ENCODE measurements at regions not wholly inside any gene's neighbourhood (a gene's known extent, or its start where the extent isn't known, plus 50 kb on each side); places are given as distances from the start of the nearest gene placed in this dataset.

DNA sequence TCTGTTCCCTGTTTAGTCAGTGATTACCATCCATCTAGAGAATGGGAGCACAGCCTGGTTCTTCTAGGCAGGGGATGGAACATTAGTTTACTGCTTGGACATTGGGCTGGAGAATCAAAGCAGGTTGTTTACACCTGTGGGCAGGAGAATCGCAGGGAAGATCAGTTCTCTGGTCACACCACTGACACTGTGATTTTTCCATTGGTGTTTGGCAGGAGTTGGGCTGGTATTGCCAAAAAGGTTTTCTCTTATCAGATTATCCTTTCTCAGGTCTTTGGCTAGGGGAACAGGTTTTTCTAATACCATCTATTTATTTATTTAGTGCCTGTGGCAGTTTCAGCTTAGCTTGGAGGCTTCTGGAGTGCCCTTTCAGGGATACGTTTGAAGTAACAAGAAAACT lies 219.3 kb upstream of the GRIN3A start:
- intact Hi-C loops (cut with DNase I), result loop anchor here in 1 of 10 donors (10.0 kb wide), 1 partner anchor 147 kb away; no protein-coding TSS in a partner anchor
- Histone ChIP-seq H3K4me1 (no peaks in the 10 kb centered on the region), H3K27ac (no peak overlapping the region), H3K36me3 (no peaks in the 10 kb centered on the region), H3K9me3 (no peaks in the 10 kb centered on the region), H3K27me3 (no peaks in the 10 kb centered on the region), H3K4me3 (no peak overlapping the region)
- DNase-seq (no peak), ATAC-seq (no peak)
- TF ChIP-seq, protein P1, sequence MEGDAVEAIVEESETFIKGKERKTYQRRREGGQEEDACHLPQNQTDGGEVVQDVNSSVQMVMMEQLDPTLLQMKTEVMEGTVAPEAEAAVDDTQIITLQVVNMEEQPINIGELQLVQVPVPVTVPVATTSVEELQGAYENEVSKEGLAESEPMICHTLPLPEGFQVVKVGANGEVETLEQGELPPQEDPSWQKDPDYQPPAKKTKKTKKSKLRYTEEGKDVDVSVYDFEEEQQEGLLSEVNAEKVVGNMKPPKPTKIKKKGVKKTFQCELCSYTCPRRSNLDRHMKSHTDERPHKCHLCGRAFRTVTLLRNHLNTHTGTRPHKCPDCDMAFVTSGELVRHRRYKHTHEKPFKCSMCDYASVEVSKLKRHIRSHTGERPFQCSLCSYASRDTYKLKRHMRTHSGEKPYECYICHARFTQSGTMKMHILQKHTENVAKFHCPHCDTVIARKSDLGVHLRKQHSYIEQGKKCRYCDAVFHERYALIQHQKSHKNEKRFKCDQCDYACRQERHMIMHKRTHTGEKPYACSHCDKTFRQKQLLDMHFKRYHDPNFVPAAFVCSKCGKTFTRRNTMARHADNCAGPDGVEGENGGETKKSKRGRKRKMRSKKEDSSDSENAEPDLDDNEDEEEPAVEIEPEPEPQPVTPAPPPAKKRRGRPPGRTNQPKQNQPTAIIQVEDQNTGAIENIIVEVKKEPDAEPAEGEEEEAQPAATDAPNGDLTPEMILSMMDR (IDR thresholded peaks at IDR 0.05), result no peak
- 87 to 88% methylated on average over 2 of the region's 2 CpGs for WGBS, 2 donors

DNA sequence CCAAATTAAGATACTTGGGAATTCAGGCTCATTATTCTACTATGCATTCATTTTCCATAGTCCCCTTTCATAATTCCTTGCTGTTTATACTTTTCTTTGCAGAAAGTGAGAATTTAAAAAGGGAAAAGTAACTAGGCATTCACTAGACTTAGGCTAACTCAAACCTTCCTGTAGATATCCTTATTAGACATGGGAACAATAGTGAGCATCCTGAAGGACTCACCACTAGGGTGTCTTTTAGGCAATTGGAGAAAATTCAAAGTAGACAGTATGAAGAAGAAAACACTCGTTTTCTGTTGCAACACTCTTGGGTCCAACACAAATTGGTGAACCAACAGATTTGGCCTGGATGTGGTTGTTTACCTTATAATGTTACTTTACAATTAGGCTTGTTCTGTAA lies 213.2 kb upstream of the GRIN3A start:
- Histone ChIP-seq H3K4me1 (no peaks in the 10 kb centered on the region), H3K9me3 (no peaks in the 10 kb centered on the region), H3K36me3 (no peaks in the 10 kb centered on the region), H3K27me3 (no peaks in the 10 kb centered on the region), H3K4me3 (no peak overlapping the region), H3K27ac (no peak overlapping the region)
- DNase-seq (no peak), ATAC-seq (no peak)
- 30 to 56% methylated on average over 1 of the region's 1 CpG for WGBS, 2 donors
- intact Hi-C loops (cut with DNase I), result loop anchor here in 1 of 10 donors (10.0 kb wide), 1 partner anchor 153 kb away; no protein-coding TSS in a partner anchor
- TF ChIP-seq, protein P1 (IDR thresholded peaks at IDR 0.05), result no peak

GRCh38 chr9:101931756-101932155 lies 193.3 kb upstream of the GRIN3A start:
- ATAC-seq (no peak), DNase-seq (no peak)
- no peak overlapping the region for H3K4me3 ChIP-seq
- H3K4me1 ChIP-seq, result no peaks in the 10 kb centered on the region
- intact Hi-C loops (cut with DNase I), result no loop called here
- TF ChIP-seq, protein P1 (IDR thresholded peaks at IDR 0.05), result no peak
- 51 to 58% methylated on average over 2 of the region's 2 CpGs for WGBS, 2 donors
- H3K27me3 ChIP-seq, result no peaks in the 10 kb centered on the region
- peaks cover 0 to 6% (median 0%) of the 10 kb centered on the region in 11 donors for H3K9me3 ChIP-seq
- H3K27ac ChIP-seq, result no peak overlapping the region
- H3K36me3 ChIP-seq, result no peaks in the 10 kb centered on the region

GRCh38 chr9:101930783-101931182 lies 192.3 kb upstream of the GRIN3A start:
- ATAC-seq (no peak), DNase-seq (no peak)
- H3K27me3 ChIP-seq, result no peaks in the 10 kb centered on the region
- intact Hi-C loops (cut with DNase I), result no loop called here
- no peak overlapping the region for H3K27ac ChIP-seq
- peaks cover 0 to 6% (median 0%) of the 10 kb centered on the region in 11 donors for H3K9me3 ChIP-seq
- H3K4me1 ChIP-seq, result no peaks in the 10 kb centered on the region
- TF ChIP-seq, protein P1 (IDR thresholded peaks at IDR 0.05), result no peak
- H3K4me3 ChIP-seq, result no peak overlapping the region
- H3K36me3 ChIP-seq, result no peaks in the 10 kb centered on the region
